HG03457 (cell line): ENCODE measurements at regions not wholly inside any gene's neighbourhood (a gene's known extent, or its start where the extent isn't known, plus 50 kb on each side); places are given as distances from the start of the nearest gene placed in this dataset.

Source experiments
- ATAC-seq: cut with Tn5 transposase; IDR thresholded peaks from one replicate; pipeline ENCODE4 v1.9.1; 2021; ENCODE audit warnings: moderate number of reproducible peaks; ENCODE audit not compliant: unreplicated experiment

DNA sequence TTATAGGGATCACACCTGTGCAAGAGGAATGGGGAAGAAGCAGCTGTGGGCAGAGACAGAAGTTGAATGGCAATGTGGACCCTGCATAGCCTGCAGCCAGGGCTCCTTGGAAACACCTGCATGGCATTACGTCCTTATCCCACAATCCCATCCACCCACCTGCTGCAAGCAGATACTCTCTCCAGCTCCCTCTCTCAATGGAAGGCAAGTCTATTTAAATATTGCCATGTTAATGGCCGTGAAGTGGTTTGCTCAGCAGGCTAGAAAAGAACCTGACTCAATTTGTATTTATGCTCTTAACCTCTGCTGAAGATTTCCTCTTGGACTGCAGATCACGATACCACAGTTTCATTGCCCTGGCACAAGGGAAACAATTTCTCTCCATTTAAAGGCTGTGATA lies 417.0 kb downstream of the TYW1 start:
- ATAC-seq, result no peak

DNA sequence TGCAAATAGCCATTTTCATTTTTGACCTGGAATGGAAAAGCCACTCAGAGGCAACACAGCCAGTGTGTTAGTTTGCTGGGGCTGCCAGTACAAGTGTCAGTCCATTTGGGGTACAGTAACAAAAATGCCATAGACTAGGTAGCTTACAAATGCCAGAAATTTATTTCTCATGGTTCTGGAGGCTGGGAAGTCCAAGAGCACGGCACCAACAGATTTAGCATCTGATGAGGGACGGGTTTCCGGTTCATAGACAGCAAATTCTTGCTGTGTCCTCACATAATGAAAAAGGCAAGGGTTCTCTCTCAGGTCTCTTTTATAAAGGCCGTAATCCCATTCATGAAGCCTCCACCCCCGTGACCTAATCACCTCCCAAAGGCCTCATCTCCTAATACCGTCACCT lies 418.2 kb downstream of the TYW1 start:
- no peak for ATAC-seq

DNA sequence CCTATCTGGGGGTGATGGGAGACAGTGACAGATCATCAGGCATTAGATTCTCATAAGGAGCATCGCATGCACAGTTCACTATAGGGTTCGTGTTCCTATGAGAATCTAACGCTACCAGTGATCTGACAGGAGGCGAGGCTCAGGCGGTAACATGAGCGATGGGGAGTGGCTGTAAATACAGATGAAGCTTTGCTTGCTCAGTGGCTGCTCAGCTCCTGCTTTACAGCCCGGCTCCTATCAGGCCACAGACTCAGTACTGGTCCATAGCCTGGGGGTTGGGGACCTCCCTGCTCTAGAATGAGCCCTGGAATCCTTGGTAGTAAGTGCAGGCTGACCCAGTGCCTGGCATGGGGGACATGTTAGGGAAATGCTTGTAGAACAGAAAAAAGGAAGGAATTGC lies 426.0 kb downstream of the TYW1 start:
- ATAC-seq, result no peak

DNA sequence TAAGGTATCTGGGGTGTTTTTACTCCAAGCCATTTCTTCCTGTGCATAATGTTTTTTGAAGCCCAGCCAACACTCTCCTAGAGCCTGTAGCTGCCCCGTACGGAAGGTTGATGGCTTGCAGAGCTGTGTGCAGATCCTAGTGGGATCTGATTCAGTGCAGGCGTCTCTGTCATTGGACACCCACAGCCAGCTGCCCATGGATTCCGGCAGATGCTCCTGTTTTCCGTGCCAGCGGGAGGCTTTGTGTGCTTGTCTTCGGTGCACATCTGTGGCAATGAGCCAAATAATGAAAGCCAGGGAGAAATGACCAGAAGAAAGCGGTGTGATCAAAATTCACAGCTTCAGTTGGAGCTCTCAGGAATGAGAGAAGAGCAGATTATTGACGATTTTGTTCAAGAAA lies 426.4 kb downstream of the TYW1 start:
- no peak for ATAC-seq

DNA sequence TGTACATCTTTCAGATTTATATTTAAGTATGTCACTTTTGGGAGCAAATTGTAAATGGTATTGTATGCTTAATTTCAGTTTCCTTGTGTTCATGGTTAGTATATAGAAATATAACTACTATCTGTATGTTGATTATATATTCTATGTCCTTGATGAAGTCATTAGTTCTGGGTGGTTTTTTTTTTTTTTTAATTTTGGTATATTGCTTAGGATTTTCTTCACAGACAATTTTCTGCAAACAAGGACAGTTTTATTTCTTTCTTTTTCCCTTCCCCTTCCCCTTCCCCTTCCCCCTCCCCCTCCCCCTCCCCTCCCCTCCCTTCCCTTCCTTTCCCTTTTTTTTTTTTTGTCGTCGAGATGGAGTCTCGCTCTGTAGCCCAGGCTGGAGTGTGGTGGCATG lies 430.0 kb downstream of the TYW1 start:
- ATAC-seq, result no peak

DNA sequence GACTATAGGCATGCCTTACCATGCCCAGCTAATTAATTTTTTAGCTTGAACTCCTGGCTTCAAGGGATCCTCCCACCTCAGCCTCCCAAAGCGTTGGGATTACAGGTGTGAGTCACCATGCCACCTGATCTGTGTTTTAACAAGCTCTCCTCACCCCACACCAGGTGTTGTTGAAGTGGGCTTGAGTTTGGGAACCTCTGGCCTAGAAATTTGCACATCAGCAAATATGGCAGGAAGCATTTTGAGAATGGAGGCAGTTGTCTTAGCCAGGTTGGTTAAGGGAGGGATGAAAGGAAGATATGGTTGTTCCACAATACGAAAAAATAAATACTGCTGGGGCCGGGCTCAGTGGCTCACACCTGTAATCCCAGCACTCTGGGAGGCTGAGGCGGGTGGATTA lies 433.1 kb downstream of the TYW1 start:
- no peak for ATAC-seq

DNA sequence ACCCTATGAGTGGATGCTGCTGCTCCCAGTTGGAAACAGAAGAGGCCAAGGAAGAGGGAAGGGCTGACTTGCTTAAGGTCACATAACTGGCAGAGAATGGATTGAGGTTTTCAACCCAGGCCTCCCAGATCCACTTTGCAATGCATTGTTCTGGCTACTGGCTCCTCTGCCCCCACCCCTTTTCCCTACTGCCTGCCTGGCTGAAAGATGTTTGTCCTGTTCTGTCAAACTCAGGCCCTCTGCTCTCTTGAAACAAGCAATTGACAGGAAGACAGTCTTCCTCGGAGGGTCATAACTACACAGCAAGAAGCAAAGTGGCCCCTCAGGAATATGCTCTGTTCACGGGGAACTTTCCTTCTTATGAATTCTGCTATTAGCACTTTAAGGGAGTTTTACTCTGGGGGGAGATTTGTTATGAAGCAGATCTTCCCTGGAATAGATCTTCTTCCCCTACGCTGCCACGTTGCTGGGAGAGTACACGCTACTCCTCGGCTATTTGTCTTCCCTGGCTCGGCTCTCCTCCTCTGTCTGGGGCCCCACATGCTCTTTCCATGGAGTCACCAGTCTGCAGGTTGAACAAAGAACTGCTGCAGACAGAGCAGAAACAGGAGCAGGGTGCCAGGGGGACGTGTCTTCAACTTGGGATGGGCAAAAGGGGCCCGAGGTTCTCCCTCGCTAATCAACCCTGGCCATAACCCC lies 436.1 kb downstream of the TYW1 start:
- ATAC-seq, result no peak

DNA sequence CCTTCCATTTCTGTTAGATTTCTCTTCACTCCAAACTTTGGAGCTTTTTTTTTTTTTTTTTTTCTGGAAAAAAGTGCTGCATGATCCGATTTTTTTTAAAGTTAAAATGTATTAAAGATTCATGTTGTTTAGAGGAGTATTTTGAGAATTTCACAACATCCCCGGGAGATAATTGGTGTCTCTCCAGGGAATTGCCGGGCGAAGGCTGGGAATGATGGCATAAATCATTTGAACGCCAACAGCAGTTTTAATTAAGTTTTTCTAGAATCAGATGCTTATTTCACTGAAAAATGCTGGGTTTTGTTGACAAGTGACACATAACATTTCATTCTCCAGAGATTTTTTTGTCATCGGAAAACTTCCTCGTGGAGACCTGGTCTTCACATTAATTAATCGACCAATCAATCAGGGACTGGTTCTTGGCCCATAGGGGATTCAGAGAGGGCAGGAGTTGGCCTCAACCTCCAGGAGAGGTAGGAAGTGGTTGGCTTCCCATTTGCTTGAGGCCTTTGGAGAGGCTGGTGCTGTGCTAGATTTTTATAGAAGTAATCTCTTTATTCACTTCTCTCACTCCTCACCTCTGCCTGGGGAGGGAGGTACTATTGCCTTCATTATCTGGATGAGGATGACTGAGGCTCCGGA lies 439.4 kb downstream of the TYW1 start:
- no peak for ATAC-seq

DNA sequence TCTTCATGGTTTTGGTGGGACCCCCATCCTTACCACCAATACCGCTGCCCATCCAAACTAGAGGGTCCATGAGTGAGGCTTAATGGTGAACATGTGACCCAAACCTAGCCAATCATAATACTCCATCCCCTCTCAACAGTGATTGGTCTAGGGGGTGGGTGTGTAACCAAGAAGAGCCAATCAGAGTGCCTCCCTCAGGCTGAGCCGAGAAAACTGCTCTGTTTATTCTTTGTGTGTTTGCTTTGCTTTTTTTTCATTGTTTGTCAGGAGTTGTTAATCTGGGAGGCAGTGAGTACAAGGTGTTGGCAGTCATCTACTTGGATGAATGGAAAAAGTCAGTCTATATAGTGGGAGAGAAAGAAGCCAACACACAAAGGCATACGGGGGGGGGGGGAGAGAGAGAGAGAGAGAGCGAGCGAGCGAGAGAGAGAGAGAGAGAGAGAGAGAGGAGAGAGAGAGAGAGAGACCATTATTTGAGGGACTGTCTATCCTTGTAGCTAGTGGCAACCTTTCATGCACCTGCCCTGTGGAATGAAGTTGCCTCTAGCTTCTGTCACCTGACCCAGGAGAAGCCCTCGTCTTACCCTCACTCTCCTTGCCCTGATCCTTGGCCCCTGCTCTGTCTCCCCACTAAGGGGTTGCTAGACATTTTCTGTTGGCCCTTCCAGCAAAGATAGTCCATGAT lies 441.7 kb downstream of the TYW1 start:
- ATAC-seq, result no peak

DNA sequence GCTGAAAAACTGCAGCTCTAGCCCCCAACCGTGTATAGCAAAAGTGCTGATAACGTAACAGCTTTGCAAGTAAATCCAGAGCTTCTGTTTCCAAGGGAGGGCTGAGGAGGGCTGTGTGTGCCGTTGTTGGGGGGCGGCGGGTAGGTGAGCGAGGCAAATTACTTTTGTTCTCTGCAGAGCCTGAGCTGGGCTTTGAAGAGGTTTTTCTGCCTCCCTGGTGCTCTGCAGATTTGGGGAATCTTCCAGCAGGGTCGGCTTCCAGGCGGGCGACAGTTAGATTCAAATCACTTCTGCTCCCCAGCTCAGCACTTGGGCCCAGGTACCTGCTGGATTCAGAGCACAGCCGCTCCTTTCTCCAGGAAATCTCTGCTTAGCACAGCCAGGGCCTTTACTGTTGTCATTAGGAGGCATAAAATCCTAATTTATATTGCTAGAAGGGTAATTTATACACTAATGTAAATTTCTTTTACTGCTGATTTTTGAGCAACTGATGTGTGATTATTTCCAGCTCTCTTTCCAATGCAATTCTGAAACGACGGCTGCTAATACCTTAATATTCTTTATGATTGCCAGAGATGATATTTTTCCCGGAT lies 442.4 kb downstream of the TYW1 start:
- no peak for ATAC-seq

DNA sequence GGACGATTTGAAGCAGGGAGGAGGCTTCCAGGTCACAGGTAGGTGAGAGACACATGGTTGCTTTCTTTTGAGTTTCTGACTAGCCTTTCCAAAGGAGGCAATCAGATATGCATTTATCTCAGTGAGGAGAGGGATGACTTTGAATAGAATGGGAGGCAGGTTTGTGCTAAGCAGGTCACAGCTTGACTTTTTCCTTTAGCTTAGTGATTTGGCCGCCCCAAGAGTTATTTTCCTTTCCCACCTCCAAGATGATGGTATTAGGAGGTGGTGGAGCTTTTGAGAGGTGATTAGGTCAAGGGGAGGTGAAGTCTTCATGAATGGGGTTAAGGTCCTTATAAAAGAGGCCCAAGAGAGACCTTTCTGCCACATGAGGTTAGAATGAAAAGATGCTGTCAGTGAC lies 443.7 kb downstream of the TYW1 start:
- ATAC-seq, result no peak

DNA sequence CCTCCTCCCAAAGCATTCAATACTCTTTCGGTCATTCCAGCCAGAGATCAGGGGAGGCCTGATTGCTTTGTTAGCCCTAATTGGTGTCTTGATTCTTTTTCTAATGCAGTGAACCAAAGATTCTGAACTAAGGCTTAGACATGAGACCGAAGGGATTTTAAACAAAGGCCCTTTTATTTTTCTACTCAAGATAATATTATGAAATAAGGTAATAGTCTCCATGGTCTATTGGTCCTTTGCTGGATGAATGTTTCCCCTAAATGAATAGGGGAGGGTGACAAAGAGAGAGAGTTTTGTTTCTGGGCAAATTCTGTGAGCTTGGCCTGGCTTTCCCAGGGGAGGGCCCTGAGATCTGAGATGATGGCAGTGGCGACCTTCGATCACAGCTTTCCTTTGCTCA lies 449.1 kb downstream of the TYW1 start:
- no peak for ATAC-seq

DNA sequence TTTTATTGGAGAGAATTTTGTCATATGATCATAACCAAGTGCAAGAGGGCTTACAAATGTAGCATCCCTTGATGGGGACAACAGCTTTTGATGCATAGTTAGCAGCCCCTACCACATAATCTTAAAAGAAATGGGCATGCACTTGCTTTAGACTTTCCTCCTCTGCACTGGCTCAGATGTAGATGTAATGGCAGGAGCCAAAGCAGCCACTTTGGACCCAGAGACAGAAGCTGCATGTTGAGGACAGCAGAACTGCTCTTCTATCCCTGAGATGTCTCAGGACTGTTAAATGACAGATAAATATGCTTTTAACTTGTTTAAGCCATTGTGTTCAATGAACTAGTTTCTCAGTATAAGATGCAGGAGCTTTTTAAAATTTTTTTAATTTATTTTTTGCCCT lies 450.7 kb downstream of the TYW1 start:
- no peak for ATAC-seq

DNA sequence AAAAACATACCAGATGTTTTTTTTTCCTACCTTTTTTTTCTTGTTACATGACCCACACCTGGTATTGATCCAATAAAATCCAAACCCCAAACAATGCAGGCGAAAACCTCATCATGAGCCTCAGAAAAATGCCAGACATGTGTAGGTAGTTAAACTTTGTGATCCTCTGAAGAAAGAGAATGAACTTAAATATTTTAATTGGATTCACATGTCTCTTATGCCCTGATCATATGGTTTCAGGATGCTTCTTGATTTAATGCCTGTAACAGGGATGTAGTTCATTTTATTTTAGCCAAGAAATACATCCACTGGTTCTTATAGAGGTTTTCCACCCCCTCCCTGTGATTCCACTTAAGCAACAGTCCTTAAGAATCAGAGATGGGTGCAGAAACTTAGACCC lies 451.6 kb downstream of the TYW1 start:
- no peak for ATAC-seq

DNA sequence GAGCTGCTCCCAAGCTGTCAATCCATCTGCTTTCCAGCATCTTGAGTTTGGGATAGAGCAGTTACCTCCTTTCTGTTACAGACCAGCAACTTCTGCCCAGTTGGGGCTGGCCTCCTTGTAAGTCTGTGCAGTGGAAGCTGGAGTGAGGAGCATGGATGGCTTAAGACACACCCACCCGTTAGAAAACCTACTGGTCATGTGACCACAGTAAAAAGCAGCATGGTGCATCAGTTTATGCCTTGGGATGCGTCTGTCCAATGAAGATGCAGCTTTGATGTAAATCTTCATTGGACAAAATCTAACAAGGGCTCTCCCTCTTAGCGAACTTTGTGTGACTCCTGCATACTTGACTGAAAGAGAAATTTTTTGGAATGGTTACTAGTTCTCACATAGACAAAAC lies 453.5 kb downstream of the TYW1 start:
- ATAC-seq, result no peak

DNA sequence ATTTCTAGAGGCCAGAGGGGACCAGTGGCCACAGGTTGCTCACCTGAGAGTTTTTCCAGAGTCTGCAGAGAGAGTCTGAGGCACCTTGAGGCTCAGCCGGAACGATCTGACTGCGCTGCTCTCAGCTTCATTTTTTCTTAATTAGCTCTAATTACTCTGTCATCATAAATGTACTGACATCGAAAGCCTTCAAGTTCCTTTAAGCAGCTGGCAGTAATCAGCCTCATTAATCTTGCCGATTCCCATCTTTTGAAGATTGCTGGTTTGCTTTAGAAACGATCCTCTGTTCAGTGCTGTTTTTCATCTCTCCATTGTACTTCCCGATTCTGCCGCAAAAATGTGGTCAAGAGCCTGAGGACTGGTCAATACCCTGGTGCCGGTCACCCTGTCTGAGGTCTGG lies 454.7 kb downstream of the TYW1 start:
- ATAC-seq, result no peak

DNA sequence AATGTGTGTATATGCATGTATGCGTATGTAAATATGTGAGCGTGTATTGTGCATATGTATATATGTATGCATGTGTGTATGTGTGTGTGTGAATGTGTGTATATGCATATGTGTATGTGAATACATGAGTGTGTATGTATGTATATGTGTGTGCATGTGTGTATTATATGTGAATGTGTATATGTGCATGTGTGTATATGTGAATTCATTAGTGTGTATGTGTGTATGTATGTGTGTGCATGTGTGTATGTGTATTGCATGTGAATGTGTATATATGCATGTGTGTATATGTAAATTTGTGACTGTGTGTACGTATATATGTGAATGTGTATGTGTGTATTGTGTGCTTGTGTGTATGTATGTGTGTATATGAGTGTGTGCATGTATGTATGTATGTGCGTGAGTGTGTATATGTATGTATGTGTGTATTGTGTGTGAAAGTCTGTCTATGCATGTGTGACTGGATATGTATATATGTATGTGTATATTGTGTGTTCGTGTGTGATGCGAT lies 455.9 kb downstream of the TYW1 start:
- no peak for ATAC-seq

DNA sequence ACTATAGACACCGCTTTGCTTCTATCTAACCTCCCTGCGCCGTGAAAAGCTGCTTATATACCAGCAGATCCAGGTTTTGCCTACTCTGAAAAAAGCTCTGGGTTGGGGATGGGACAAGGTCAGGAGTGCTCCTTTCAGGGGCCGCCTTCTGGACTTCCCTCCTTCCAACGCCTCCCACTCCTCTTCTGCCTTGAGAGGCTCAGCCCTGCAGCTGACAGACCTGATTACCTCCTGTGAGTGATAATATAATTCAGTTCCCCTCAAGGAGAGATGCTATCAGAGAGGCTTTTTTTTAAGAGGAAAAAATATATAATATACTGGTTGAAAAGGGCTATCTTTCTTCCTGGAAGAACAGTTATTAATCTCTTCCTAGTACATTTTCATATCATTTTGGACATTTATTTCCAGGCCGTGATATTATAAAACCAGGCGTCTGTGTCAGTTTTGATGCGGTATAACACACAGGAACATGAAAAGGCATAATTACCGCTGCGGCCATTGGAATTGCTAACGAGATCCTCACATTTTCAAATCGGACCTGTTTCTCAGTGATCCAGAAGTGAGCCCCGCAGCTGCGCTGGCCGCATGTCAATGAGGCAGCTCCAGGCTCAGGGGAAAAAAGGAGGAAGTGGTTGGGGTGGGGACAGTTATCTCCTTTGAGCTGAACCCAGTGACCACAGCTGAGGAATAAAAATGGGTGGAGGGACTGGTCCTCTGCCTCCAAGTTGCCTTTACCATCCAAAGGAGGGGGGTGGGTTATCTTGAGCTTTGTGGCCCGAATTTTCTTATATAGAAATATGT lies 457.1 kb downstream of the TYW1 start:
- ATAC-seq, result no peak

DNA sequence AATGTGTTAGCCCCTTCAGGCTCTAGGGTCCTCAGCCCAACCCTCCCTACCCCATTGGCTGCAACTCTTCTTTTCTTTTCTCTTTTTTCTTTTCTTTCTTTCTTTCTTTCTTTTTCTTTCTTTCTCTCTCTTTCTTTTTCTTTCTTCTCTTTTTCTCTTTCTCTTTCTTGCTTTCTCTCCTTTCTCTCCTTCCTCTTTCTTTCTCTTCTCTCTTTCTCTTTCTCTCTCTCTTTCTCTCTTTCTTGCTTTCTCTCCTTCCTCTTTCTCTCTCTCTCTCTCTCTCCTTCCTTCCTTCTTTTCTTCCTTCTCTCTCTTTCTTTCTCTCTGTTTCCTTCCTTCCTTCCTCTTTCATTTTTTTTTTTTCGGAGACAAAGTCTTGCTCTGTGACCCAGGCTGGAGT lies 458.9 kb downstream of the TYW1 start:
- ATAC-seq, result no peak

DNA sequence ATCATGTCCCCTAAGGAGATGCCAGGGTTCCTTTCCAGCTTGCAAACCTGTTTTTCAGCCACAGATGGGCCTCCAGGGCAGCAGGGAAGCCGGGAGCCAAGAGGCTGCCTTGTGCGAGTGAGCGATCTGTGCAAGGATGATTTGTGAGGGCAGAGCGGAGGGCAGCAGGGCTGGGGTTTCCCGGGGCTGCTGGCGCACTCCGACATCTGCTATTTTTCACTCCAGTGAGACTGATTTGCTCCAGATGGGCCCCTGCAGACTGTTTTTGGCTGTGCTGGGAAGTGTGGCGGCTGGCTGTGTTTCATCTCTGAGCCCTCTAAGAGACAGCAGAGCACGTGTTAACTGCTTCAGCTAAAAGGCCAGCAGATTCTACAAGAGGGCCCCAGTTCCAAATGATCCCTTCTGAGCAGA lies 466.2 kb downstream of the TYW1 start:
- ATAC-seq, result no peak

DNA sequence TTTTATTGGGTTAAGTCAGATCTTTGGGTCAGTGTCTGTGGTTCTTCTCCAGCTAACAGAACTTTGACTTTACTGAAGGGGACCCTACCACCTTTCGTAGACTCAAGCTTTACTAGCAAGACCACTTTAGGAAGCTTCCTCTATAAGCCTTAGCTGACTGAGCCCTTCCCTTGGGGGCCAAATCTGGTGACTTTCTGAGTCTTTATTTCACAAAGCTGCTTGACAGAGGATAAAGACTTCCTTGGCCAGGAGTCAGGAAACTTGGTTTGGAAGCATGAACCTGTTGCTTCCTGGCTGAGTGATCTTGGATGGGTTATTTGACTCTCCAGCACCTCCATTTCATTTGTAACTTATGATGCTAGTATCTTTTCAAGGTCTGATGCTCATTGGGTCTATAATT lies 466.7 kb downstream of the TYW1 start:
- no peak for ATAC-seq
